IMR-90 (cell line): ENCODE measurements at regions not wholly inside any gene's neighbourhood (a gene's known extent, or its start where the extent isn't known, plus 50 kb on each side); places are given as distances from the start of the nearest gene placed in this dataset.

Experiments
- ATAC-seq: fragments of 200-7000 bp; cut with Tn5 transposase; 2 replicates; pipeline ENCODE4 v1.9.1; 2020; ENCODE audit warnings: low read depth, mild to moderate bottlenecking, moderate library complexity
- BruUV-seq: library from RNA; stranded (reverse); fragments of 400-500 nt; replicated peaks from 2 replicates; lab custom pipeline; 2021; lab: Mats Ljungman, UMichigan
- CTCF ChIA-PET: fragments of 300-600 bp; formaldehyde crosslinking; extraction: SDS; loops from one replicate; lab custom pipeline; 2021; ENCODE audit warnings: antibody characterized with exemption; lab: Yijun Ruan, JAX
- POLR2A ChIA-PET: fragments of 300-600 bp; sonication (Branson Sonifier 250); formaldehyde crosslinking; loops from one replicate; lab custom pipeline; 2022; ENCODE audit warnings: antibody characterized with exemption; ENCODE audit not compliant: unreplicated experiment; lab: Charles Lee
- DNase-seq: peaks from one replicate; pipeline ENCODE4 v3.0.0; 2013
- H2AFZ ChIP-seq: replicated peaks from 2 replicates; pipeline ENCODE3; 2013; ENCODE audit warnings: low read length, mild to moderate bottlenecking; ENCODE audit not compliant: poor library complexity
- H2AK5ac ChIP-seq: 2 replicates; pipeline ENCODE4 v1.6.1; 2013; ENCODE audit warnings: low read depth, low read length, inconsistent platforms
- H2AK9ac ChIP-seq: replicated peaks from 2 replicates; pipeline ENCODE3; 2013; ENCODE audit warnings: mild to moderate bottlenecking, low read depth, low read length, moderate library complexity; ENCODE audit not compliant: poor library complexity
- H2BK120ac ChIP-seq: 2 replicates; pipeline ENCODE4 v1.6.1; 2013; ENCODE audit warnings: low read depth, low read length, inconsistent platforms
- H2BK15ac ChIP-seq: 3 replicates; pipeline ENCODE4 v1.6.1; 2013; ENCODE audit warnings: low read depth, low read length, inconsistent platforms
- H2BK20ac ChIP-seq: 2 replicates; pipeline ENCODE4 v1.6.1; 2013; ENCODE audit warnings: low read depth, mild to moderate bottlenecking, inconsistent platforms, low read length, moderate library complexity
- H2BK5ac ChIP-seq: 2 replicates; pipeline ENCODE4 v1.6.1; 2013; ENCODE audit warnings: mild to moderate bottlenecking, low read depth, low read length, inconsistent platforms; ENCODE audit not compliant: poor library complexity, severe bottlenecking
- H3K14ac ChIP-seq: replicated peaks from 2 replicates; pipeline ENCODE4 v1.6.1; 2013; ENCODE audit warnings: low read depth, low read length, inconsistent platforms
- H3K18ac ChIP-seq: 2 replicates; pipeline ENCODE4 v1.6.1; 2013; ENCODE audit warnings: low read depth, low read length, control low read depth
- H3K23ac ChIP-seq: 2 replicates; pipeline ENCODE4 v1.6.1; 2013; ENCODE audit warnings: low read depth, low read length, inconsistent platforms
- H3K27ac ChIP-seq: 2 replicates; pipeline ENCODE4 v1.5.1; 2013; ENCODE audit warnings: mild to moderate bottlenecking, control low read depth, low read length; ENCODE audit not compliant: insufficient read depth
- H3K27me3 ChIP-seq: 2 replicates; pipeline ENCODE4 v1.6.1; 2013; ENCODE audit warnings: low read length; ENCODE audit not compliant: control insufficient read depth, insufficient read depth
- H3K36me3 ChIP-seq: 2 replicates; pipeline ENCODE4 v1.6.1; 2013; ENCODE audit warnings: low read length, mixed read lengths; ENCODE audit not compliant: control insufficient read depth, insufficient read depth
- H3K4ac ChIP-seq: 2 replicates; pipeline ENCODE4 v1.6.1; 2013; ENCODE audit warnings: low read depth, low read length, inconsistent platforms
- H3K4me1 ChIP-seq: 2 replicates; pipeline ENCODE4 v1.6.1; 2013; ENCODE audit warnings: low read length, mixed read lengths; ENCODE audit not compliant: control insufficient read depth, insufficient read depth
- H3K4me2 ChIP-seq: 2 replicates; pipeline ENCODE4 v1.6.1; 2013; ENCODE audit warnings: low read depth, mild to moderate bottlenecking, control low read depth, low read length, moderate library complexity
- H3K4me3 ChIP-seq: 2 replicates; pipeline ENCODE4 v1.5.1; 2013; ENCODE audit warnings: low read depth, mild to moderate bottlenecking, control low read depth, low read length, moderate library complexity; ENCODE audit not compliant: insufficient read depth
- H3K56ac ChIP-seq: 2 replicates; pipeline ENCODE4 v1.6.1; 2013; ENCODE audit warnings: low read length, inconsistent platforms; ENCODE audit not compliant: insufficient read depth; ENCODE audit errors: extremely low read depth
- H3K79me1 ChIP-seq, 2 experiments: 2 replicates each; pipeline ENCODE4 v1.6.1; 2013; ENCODE audit warnings: low read length in 2 of 2, inconsistent platforms in 1 of 2, low read depth in 1 of 2
- H3K9ac ChIP-seq: 2 replicates; pipeline ENCODE4 v1.6.1; 2013; ENCODE audit warnings: low read depth, low read length, control low read depth
- H3K9me1 ChIP-seq: 2 replicates; pipeline ENCODE4 v1.6.1; 2013; ENCODE audit warnings: low read length, inconsistent platforms; ENCODE audit not compliant: insufficient read depth
- H3K9me3 ChIP-seq: 2 replicates; pipeline ENCODE4 v1.6.1; 2013; ENCODE audit warnings: low read length; ENCODE audit not compliant: control insufficient read depth, insufficient read depth
- H4K20me1 ChIP-seq: 2 replicates; pipeline ENCODE4 v1.6.1; 2013; ENCODE audit warnings: low read length, inconsistent platforms; ENCODE audit not compliant: insufficient read depth
- H4K5ac ChIP-seq: 2 replicates; pipeline ENCODE4 v1.6.1; 2013; ENCODE audit warnings: mild to moderate bottlenecking, low read depth, low read length, control low read depth
- H4K8ac ChIP-seq, 2 experiments: 2 replicates each; pipeline ENCODE4 v1.6.1; 2013; ENCODE audit warnings: low read depth in 2 of 2, low read length in 2 of 2, control low read depth in 1 of 2, inconsistent platforms in 1 of 2
- H4K91ac ChIP-seq: 2 replicates; pipeline ENCODE4 v1.6.1; 2013; ENCODE audit warnings: low read depth, low read length, inconsistent platforms; ENCODE audit not compliant: insufficient read depth
- BHLHE40 ChIP-seq: fragments of 150-350 bp; IDR thresholded peaks from 2 replicates; pipeline ENCODE4 v1.6.1; 2016; ENCODE audit warnings: mild to moderate bottlenecking, low read depth, low read length
- CEBPB ChIP-seq: IDR thresholded peaks from 2 replicates; pipeline ENCODE4 v1.6.1; 2012; ENCODE audit warnings: low read depth, low read length, improper control_type of control experiment
- CHD1 ChIP-seq: IDR thresholded peaks from 2 replicates; pipeline ENCODE4 v1.6.1; 2012; ENCODE audit warnings: low read depth, low read length, improper control_type of control experiment
- MAFK ChIP-seq: IDR thresholded peaks from 2 replicates; pipeline ENCODE4 v1.6.1; 2012; ENCODE audit warnings: low read depth, low read length, improper control_type of control experiment
- MXI1 ChIP-seq: IDR thresholded peaks from 2 replicates; pipeline ENCODE4 v1.6.1; 2012; ENCODE audit warnings: low read depth, mild to moderate bottlenecking, low read length, moderate library complexity, borderline replicate concordance
- NFE2L2 ChIP-seq: fragments of 150-350 bp; IDR thresholded peaks from 2 replicates; pipeline ENCODE4 v1.6.1; 2016; ENCODE audit warnings: low read depth, mild to moderate bottlenecking, low read length
- RAD21 ChIP-seq: IDR thresholded peaks from 2 replicates; pipeline ENCODE4 v1.6.1; 2012; ENCODE audit warnings: low read length, improper control_type of control experiment
- RCOR1 ChIP-seq: IDR thresholded peaks from 2 replicates; pipeline ENCODE4 v1.6.1; 2012; ENCODE audit warnings: mild to moderate bottlenecking, low read length, improper control_type of control experiment; ENCODE audit not compliant: insufficient replicate concordance
- SMC3 ChIP-seq: fragments of 150-350 bp; IDR thresholded peaks from 2 replicates; pipeline ENCODE4 v1.6.1; 2016; ENCODE audit warnings: low read depth, mild to moderate bottlenecking, antibody characterized with exemption, low read length, moderate library complexity
- dilution Hi-C: fragments of 300-500 bp; cut with HindIII; formaldehyde crosslinking; loops from one replicate; pipeline ENCODE4 v1.14.3; 2018; ENCODE audit warnings: low sequenced_read_pairs; ENCODE audit not compliant: unreplicated experiment
- in situ Hi-C: fragments of 300-500 bp; cut with MboI; formaldehyde crosslinking; loops from 3 replicates; pipeline ENCODE4 v1.14.3; 2019; ENCODE audit warnings: low sequenced_read_pairs, inconsistent platforms, mixed read lengths
- intact Hi-C: fragments of 100-400 bp; cut with micrococcal nuclease; formaldehyde crosslinking; loops from 2 replicates; pipeline ENCODE4 v1.10.0; 2022
- TF ChIP-seq, protein P1 (sequence below): fragments of 150-350 bp; IDR thresholded peaks from 2 replicates; pipeline ENCODE4 v1.6.1; 2017; ENCODE audit warnings: mild to moderate bottlenecking, antibody characterized with exemption, low read length, low read depth
- TF ChIP-seq, protein P2 (sequence below): conservative IDR thresholded peaks from 2 replicates; pipeline ENCODE4 v1.5.1; 2012; ENCODE audit warnings: mild to moderate bottlenecking, low read depth, low read length, improper control_type of control experiment

DNA sequence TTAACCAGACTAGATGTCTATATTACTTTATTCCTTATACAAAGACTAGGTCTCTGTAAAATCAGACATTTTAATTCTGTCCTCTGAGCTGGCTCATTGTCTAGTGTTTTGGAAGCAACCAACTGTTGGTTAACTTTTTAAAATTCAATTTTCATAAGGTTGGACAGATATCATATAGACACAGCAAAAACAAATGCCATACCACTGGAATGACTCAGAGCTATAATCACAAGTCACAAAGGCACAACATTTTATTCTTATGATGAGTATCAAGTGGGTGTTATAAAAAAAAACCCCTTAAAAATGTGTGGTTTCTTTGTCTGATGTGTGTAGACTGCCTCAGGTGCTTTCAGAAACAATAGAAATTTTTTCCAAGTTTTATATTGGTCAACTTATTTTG, 296.2 kb upstream of the MARCKS start:
- Histone ChIP-seq H3K9ac (no peak overlapping the region), H2AK5ac (no peak overlapping the region), H3K56ac (no peak overlapping the region), H4K20me1 (no peaks in the 10 kb centered on the region), H3K23ac (no peak overlapping the region), H2AFZ (no peak overlapping the region), H4K91ac (no peak overlapping the region), H2BK5ac (peak overlapping the region; percentile 55), H3K4me1 (peaks cover 7% of the 10 kb centered on the region), H3K27me3 (no peaks in the 10 kb centered on the region), H3K4me3 (no peak overlapping the region), H3K18ac (no peak overlapping the region), H4K5ac (no peak overlapping the region), H2BK20ac (no peak overlapping the region), H4K8ac (no peak overlapping the region), H3K27ac (no peak overlapping the region), H2BK120ac (peak overlapping the region; percentile 39; the same call in 1 of the 2 replicates), H2AK9ac (no peak overlapping the region), H3K4ac (no peak overlapping the region; the same call in 1 of the 2 replicates), H3K14ac (no peak overlapping the region), H3K79me1 (no peaks in the 10 kb centered on the region), H3K36me3 (no peaks in the 10 kb centered on the region), H2BK15ac (no peak overlapping the region), H3K4me2 (no peak overlapping the region), H3K9me1 (peaks cover 7% of the 10 kb centered on the region), H3K9me3 (no peaks in the 10 kb centered on the region)
- ATAC-seq (no peak), DNase-seq (peak; percentile 84)
- CTCF ChIA-PET: no interaction called here
- TF ChIP-seq SMC3: no peak
- TF ChIP-seq, protein P1, sequence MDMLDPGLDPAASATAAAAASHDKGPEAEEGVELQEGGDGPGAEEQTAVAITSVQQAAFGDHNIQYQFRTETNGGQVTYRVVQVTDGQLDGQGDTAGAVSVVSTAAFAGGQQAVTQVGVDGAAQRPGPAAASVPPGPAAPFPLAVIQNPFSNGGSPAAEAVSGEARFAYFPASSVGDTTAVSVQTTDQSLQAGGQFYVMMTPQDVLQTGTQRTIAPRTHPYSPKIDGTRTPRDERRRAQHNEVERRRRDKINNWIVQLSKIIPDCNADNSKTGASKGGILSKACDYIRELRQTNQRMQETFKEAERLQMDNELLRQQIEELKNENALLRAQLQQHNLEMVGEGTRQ: no peak
- TF ChIP-seq, protein P2, sequence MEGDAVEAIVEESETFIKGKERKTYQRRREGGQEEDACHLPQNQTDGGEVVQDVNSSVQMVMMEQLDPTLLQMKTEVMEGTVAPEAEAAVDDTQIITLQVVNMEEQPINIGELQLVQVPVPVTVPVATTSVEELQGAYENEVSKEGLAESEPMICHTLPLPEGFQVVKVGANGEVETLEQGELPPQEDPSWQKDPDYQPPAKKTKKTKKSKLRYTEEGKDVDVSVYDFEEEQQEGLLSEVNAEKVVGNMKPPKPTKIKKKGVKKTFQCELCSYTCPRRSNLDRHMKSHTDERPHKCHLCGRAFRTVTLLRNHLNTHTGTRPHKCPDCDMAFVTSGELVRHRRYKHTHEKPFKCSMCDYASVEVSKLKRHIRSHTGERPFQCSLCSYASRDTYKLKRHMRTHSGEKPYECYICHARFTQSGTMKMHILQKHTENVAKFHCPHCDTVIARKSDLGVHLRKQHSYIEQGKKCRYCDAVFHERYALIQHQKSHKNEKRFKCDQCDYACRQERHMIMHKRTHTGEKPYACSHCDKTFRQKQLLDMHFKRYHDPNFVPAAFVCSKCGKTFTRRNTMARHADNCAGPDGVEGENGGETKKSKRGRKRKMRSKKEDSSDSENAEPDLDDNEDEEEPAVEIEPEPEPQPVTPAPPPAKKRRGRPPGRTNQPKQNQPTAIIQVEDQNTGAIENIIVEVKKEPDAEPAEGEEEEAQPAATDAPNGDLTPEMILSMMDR: no peak
- no peak for TF ChIP-seq RAD21
- no peak for TF ChIP-seq RCOR1
- no peak for TF ChIP-seq MXI1
- TF ChIP-seq BHLHE40: no peak
- no peak for TF ChIP-seq MAFK
- no peak for TF ChIP-seq NFE2L2
- TF ChIP-seq CHD1: no peak
- TF ChIP-seq CEBPB: no peak
- in situ Hi-C loops: no loop called here
- BruUV-seq: no TSS peak
- POLR2A ChIA-PET: no interaction called here
- intact Hi-C loops: loop anchor here (10.0 kb wide), 2 partner anchors 134 to 436 kb away; no protein-coding TSS in a partner anchor
- dilution Hi-C loops: no loop called here
